GM13976 (cell line): ENCODE measurements at regions not wholly inside any gene's neighbourhood (a gene's known extent, or its start where the extent isn't known, plus 50 kb on each side); places are given as distances from the start of the nearest gene placed in this dataset.

Experiments
- DNase-seq: peaks from one replicate; pipeline ENCODE4 v3.0.0; 2012; ENCODE audit warnings: low spot score
- in situ Hi-C: fragments of 300-500 bp; cut with MboI; formaldehyde crosslinking; loops from one replicate; pipeline ENCODE4 v1.12.0; 2022; ENCODE audit warnings: low sequenced_read_pairs, mixed read lengths, inconsistent platforms; ENCODE audit not compliant: unreplicated experiment
- TF ChIP-seq, protein P1 (sequence below): IDR thresholded peaks from 2 replicates; pipeline ENCODE4 v1.5.1; 2012; ENCODE audit warnings: borderline replicate concordance, mild to moderate bottlenecking; ENCODE audit not compliant: insufficient read depth; ENCODE audit errors: extremely low read depth, missing control alignments, control extremely low read depth

DNA sequence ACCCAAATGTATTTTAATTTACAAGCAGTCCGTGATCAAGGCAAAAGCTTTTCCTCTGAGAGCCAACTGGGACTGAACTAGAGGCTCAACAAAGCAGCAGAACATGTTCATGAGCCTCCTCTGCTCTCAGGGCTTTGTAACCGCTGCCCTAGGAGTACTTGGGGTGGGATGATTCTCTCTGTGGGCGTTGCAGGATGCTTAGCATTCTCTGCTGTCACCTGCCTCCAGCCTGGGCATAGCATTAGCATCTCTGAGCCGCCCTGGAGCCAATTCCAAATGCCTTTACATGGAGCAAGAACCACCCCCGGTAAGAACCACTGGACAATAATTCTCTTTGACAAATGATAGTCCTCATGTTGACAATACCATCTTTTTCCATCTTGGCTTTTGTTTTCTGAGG, 237.6 kb upstream of the CDH4 start:
- no peak for DNase-seq
- TF ChIP-seq, protein P1, sequence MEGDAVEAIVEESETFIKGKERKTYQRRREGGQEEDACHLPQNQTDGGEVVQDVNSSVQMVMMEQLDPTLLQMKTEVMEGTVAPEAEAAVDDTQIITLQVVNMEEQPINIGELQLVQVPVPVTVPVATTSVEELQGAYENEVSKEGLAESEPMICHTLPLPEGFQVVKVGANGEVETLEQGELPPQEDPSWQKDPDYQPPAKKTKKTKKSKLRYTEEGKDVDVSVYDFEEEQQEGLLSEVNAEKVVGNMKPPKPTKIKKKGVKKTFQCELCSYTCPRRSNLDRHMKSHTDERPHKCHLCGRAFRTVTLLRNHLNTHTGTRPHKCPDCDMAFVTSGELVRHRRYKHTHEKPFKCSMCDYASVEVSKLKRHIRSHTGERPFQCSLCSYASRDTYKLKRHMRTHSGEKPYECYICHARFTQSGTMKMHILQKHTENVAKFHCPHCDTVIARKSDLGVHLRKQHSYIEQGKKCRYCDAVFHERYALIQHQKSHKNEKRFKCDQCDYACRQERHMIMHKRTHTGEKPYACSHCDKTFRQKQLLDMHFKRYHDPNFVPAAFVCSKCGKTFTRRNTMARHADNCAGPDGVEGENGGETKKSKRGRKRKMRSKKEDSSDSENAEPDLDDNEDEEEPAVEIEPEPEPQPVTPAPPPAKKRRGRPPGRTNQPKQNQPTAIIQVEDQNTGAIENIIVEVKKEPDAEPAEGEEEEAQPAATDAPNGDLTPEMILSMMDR, result no peak
- in situ Hi-C loops, result no loop called here

DNA sequence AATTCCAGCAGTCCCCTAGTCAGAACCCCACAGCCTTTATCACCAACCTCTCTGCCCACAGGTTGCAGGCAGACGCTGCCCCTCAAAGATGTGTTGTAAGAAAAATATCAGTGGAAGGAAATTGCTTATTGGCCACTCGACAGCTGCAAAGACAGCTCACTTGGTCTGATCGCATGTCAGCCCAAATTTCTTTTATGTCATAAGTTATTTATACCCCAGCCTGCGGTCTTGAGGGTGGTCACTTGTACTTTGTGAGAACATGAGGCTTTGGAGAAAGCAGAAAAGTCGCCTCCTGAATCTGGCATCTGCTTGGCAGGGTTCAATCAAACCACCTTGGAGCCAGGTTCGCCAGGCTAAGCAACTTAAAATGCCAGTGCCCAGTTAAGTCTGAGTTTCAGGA, 236.5 kb upstream of the CDH4 start:
- in situ Hi-C loops, result no loop called here
- TF ChIP-seq, protein P1, result no peak

DNA sequence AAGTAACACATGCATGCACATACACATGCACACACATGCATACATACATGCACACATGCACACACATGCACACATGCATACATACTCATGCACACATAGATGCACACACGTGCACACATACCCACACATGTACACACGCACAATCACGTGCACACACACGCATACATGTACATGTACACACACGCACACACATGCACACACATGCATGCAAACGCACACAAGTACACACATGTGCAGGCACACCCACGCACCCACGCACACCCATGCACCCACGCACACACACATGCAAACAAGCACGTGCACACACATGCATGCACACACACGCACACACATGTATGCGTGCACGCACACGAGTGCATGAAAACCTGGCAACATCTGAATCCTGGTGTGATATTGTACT, 232.7 kb upstream of the CDH4 start:
- no peak for DNase-seq
- in situ Hi-C loops, result no loop called here
- TF ChIP-seq, protein P1, result no peak

More for the DNA sequence above, 236.5 kb upstream of the CDH4 start:
- no peak for DNase-seq

DNA sequence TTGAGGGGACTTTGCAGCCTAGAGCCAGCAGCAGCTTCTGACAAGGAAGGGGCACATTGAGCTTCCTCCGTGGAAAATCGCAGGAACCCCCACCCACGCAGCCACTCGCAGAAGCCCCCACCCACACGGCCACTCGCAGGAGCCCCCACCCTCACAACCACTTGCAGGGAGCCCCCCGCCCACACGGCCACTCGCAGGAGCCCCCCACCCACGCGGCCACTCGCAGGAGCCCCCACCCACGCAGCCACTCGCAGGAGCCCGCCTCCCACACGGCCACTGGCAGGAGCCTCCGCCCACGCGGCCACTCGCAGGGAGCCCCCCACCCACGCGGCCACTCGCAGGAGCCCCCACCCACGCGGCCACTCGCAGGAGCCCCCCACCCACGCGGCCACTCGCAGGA, 228.4 kb upstream of the CDH4 start:
- TF ChIP-seq, protein P1, result no peak
- in situ Hi-C loops, result no loop called here
- DNase-seq, result no peak

DNA sequence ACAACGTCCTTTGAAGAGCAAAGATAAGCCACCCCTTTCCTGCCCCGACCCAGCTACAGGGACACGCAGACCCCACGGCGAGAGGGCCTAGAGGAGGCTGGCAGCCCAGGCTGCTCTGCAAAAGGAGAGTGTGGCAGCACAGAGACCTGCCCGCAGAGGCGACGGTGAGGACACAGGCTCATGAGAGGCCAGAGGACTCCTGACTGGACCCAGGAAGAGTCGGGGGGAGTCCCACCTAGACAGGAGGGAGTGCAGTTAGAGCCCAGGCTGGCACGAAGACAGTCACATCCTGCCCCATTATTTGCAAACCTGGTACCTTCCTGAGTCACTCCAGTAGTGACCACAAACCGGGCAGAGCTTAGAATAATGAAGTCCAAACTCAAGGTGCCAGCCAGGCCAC, 227.7 kb upstream of the CDH4 start:
- in situ Hi-C loops, result no loop called here
- TF ChIP-seq, protein P1, result no peak
- no peak for DNase-seq

DNA sequence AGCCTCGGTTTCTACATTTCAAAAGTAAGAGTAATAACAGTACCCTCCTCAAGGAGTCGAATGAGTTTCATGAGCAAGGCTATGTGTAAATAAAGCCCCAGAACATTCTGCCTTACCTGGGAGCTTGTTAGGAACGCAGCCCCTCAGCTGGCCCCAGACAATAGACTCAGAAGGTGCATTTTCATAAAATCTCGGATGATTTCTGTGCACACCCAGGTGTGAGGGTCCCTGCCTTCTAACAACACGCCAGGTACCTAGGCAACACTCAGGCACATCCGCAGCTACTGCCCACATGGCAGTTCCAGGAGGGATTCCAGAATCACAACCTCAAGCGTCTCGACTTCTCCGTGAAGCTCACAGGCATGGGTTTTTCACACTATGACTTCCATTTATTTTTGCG, 226.5 kb upstream of the CDH4 start:
- in situ Hi-C loops, result no loop called here
- TF ChIP-seq, protein P1, result no peak

DNA sequence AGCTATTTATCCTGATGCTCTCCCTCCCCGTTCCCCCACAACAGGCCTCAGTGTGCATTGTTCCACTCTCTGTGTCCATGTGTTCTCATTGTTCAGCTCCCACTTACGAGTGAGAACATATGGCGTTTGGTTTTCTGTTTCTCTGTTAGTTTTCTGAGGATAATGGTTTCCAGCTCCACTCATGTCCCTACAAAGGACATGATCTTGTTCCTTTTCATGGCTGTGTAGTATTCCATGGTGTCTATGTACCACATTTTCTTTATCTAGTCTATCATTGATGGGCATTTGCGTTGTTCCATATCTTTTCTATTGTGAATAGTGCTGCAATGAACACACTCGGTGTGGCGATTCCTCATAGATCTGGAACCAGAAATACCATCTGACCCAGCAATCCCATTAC, 225.9 kb upstream of the CDH4 start:
- no peak for DNase-seq
- TF ChIP-seq, protein P1, result no peak
- in situ Hi-C loops, result no loop called here

More for the DNA sequence above, 226.5 kb upstream of the CDH4 start:
- DNase-seq, result no peak
